D721Med (cell line): ENCODE measurements at regions not wholly inside any gene's neighbourhood (a gene's known extent, or its start where the extent isn't known, plus 50 kb on each side); places are given as distances from the start of the nearest gene placed in this dataset.

Experiments used
- DNase-seq: peaks from one replicate; pipeline ENCODE4 v3.0.0; 2011; ENCODE audit warnings: low spot score; ENCODE audit not compliant: insufficient read length
- FAIRE-seq: peaks from 2 replicates; lab custom pipeline; 2011; peaks lifted over from hg19 to GRCh38; lab: Jason Lieb, UNC
- CTCF ChIP-seq: IDR thresholded peaks from 2 replicates; pipeline ENCODE4 v1.5.1; 2012; ENCODE audit warnings: mild to moderate bottlenecking, control low read depth; ENCODE audit not compliant: insufficient read depth; ENCODE audit errors: missing control alignments

GRCh38 chr1:239067058-239067457 lies 319.3 kb upstream of the CHRM3 start:
- DNase-seq (no peak), FAIRE-seq (no peak)
- TF ChIP-seq CTCF, result no peak

DNA sequence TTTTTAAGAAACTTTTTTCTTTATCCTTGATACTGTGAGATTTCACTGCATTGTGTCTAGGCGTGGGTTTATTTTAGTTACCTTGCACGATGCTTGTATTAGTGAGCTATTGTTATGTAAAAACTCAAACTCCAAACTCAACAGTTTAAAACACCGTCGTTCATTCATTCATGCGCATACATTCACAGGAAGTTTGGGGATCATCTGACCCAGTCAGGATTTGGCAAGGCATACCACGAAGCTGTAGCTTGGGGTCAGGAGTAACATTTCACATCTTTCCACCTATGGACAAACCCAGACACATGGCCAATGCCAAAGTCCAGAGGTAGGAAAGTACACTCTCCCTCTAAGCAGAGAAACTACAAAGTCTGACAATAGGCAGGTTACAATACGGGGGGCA lies 324.6 kb upstream of the CHRM3 start:
- FAIRE-seq (peak; percentile 16), DNase-seq (no peak)
- no peak for TF ChIP-seq CTCF

DNA sequence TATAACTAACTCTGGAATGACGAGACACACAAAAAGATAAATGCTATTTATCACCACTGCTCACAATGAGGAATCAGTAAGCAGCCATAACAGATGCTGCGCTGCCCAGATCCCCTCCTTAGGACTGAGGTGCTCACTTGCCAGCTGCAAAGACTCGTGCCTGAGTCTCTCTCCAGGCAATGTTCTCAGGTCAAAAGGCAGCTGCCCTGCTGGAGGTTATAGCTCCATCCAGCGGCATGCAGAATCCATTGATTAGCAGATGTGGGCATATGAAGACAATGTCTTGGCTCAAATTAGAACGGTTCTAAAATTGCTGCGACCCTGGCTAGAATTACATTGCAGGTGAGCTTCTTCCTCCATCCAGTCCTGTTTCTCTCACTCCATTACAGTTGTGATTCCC lies 328.2 kb upstream of the CHRM3 start:
- FAIRE-seq, result no peak
- no peak for DNase-seq
- no peak for TF ChIP-seq CTCF

DNA sequence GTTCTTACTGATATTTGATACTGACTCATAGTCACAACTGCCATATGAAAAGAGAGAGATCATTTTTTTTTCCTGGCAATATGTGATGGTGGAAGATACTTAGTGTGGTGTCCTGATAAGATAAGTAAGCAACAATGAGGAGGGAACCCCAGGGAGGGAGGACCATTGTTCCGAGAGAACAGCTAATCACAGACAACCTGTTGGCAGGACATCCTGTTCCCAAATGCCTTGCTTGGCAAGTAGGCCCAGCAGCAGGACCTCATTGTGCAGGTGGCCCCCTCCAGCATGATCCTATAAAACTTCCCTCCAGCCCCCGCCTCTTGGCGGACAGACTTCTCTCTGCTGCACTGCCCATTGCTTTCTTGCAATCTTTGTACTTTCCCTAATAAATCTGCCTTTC lies 329.4 kb upstream of the CHRM3 start:
- DNase-seq, result no peak
- FAIRE-seq, result no peak
- TF ChIP-seq CTCF, result no peak

GRCh38 chr1:239053279-239053678 lies 333.1 kb upstream of the CHRM3 start:
- DNase-seq (no peak), FAIRE-seq (peak; percentile 84)
- TF ChIP-seq CTCF, result no peak

DNA sequence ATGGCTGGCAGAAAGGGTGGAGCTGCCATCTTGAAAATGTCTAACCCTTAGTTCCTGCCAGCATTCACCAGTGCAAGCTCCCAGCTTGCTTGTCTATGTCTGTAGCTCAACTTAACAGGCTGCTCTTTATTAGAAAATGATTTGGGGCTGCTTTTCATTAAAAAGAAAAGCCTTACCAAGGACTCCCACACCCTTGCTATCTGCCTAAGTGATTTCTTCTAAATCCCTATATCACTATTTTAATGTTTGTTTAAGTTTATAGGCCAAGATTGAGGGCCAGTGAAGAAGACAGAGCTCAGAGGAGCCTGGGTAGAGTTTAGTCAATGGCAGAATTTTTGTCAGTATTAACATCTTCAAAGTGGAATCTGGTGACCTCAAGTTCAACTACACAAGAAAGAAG lies 336.8 kb upstream of the CHRM3 start:
- no peak for DNase-seq
- TF ChIP-seq CTCF, result no peak
- no peak for FAIRE-seq

- DNase-seq (no peak), FAIRE-seq (no peak)
- no peak for TF ChIP-seq CTCF
These were observed 341.5 kb upstream of the CHRM3 start for GRCh38 chr1:239044829-239045228.
